Panc1 (cell line): ENCODE measurements at regions not wholly inside any gene's neighbourhood (a gene's known extent, or its start where the extent isn't known, plus 50 kb on each side); places are given as distances from the start of the nearest gene placed in this dataset.

Experiments used
- SIN3A ChIP-seq: IDR thresholded peaks from 2 replicates; pipeline ENCODE4 v1.6.1; 2012; ENCODE audit warnings: low read depth, mild to moderate bottlenecking, low read length, moderate library complexity, borderline replicate concordance; ENCODE audit not compliant: insufficient read depth
- TF ChIP-seq, protein P1 (sequence below): fragments of 450-650 bp; IDR thresholded peaks from 2 replicates; pipeline ENCODE4 v1.5.1; 2017; ENCODE audit warnings: mild to moderate bottlenecking

DNA sequence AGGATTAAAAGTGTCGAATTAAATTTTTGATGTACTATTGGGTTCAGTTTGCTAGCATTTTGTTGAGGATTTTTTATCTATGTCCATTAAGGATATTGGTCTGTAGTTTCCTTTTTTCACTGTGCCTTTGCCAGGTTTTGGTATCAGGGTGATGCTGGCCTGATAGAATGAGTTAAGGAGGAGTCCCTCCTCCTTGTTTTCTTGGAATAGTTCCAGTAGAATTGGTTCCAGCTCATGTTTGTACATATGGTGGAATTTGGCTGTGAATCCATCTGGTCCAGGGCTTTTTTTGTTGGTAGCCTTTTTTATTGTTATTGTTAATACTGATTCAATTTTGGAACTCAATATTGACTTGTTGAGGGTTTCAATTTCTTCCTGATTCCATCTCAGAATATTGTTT, 141.8 kb downstream of the SIM1 start:
- TF ChIP-seq, protein P1, sequence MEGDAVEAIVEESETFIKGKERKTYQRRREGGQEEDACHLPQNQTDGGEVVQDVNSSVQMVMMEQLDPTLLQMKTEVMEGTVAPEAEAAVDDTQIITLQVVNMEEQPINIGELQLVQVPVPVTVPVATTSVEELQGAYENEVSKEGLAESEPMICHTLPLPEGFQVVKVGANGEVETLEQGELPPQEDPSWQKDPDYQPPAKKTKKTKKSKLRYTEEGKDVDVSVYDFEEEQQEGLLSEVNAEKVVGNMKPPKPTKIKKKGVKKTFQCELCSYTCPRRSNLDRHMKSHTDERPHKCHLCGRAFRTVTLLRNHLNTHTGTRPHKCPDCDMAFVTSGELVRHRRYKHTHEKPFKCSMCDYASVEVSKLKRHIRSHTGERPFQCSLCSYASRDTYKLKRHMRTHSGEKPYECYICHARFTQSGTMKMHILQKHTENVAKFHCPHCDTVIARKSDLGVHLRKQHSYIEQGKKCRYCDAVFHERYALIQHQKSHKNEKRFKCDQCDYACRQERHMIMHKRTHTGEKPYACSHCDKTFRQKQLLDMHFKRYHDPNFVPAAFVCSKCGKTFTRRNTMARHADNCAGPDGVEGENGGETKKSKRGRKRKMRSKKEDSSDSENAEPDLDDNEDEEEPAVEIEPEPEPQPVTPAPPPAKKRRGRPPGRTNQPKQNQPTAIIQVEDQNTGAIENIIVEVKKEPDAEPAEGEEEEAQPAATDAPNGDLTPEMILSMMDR: no peak
- TF ChIP-seq SIN3A: no peak
